Endothelial cell of umbilical vein (primary cell): ENCODE measurements at regions not wholly inside any gene's neighbourhood (a gene's known extent, or its start where the extent isn't known, plus 50 kb on each side); places are given as distances from the start of the nearest gene placed in this dataset.

Source experiments
- EZH2 ChIP-seq: IDR thresholded peaks from 2 replicates; pipeline ENCODE4 v1.6.1; 2012; ENCODE audit warnings: borderline replicate concordance, low read depth, mild to moderate bottlenecking, moderate library complexity, low read length, inconsistent platforms; ENCODE audit not compliant: severe bottlenecking
- MYC ChIP-seq: IDR thresholded peaks from one replicate; pipeline ENCODE4 v1.6.1; 2011; ENCODE audit warnings: mild to moderate bottlenecking, low read depth, low read length
- POLR2A ChIP-seq: IDR thresholded peaks from 2 replicates; pipeline ENCODE4 v1.6.1; 2012; ENCODE audit warnings: low read depth, mild to moderate bottlenecking, control low read depth, low read length
- TF ChIP-seq, protein P1 (sequence below), 2 donors: IDR thresholded peaks; 1 replicate in 1 of 2; 2 replicates in 1 of 2; pipeline ENCODE4 v1.5.1; 2011; ENCODE audit warnings: low read length in 2 of 2, mild to moderate bottlenecking in 2 of 2, moderate library complexity in 2 of 2, control low read depth in 1 of 2, inconsistent platforms in 1 of 2, low read depth in 1 of 2; ENCODE audit not compliant: insufficient read depth in 1 of 2; ENCODE audit errors: extremely low read depth in 1 of 2
- TF ChIP-seq, protein P2 (sequence below): IDR thresholded peaks from 2 replicates; pipeline ENCODE4 v1.6.1; 2011; ENCODE audit not compliant: insufficient read depth, insufficient read length

DNA sequence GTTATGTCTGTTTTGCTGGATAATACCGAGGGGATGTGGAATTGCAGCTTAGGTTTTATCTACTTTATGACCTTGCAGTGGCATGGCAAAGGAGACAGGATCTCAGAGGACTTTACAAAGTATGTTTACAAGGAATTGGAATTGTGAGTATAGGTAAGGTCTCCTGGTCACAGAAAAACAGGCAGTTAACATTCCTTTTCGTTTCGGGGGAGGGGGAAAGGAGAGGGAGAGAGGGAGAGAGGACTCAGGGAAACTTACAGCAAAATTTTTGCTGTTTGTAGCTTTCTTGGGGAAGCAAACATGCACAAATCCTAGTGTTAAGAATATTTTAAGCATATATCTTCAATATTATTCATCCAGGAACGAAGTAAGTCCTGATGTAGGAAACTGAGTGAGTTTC is 590.5 kb upstream of the LRFN5 start:
- TF ChIP-seq, protein P1, sequence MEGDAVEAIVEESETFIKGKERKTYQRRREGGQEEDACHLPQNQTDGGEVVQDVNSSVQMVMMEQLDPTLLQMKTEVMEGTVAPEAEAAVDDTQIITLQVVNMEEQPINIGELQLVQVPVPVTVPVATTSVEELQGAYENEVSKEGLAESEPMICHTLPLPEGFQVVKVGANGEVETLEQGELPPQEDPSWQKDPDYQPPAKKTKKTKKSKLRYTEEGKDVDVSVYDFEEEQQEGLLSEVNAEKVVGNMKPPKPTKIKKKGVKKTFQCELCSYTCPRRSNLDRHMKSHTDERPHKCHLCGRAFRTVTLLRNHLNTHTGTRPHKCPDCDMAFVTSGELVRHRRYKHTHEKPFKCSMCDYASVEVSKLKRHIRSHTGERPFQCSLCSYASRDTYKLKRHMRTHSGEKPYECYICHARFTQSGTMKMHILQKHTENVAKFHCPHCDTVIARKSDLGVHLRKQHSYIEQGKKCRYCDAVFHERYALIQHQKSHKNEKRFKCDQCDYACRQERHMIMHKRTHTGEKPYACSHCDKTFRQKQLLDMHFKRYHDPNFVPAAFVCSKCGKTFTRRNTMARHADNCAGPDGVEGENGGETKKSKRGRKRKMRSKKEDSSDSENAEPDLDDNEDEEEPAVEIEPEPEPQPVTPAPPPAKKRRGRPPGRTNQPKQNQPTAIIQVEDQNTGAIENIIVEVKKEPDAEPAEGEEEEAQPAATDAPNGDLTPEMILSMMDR (IDR thresholded peaks at IDR 0.05; ENCODE audit: extremely low read depth in 1 of 2, insufficient read depth in 1 of 2, low read depth in 1 of 2, low read length in 2 of 2), result no peak
- TF ChIP-seq POLR2A (no peak), MYC (no peak), EZH2 (no peak)
- TF ChIP-seq, protein P2, sequence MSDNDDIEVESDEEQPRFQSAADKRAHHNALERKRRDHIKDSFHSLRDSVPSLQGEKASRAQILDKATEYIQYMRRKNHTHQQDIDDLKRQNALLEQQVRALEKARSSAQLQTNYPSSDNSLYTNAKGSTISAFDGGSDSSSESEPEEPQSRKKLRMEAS, result no peak
